ENCODE measurements at regions not wholly inside any gene's neighbourhood (a gene's known extent, or its start where the extent isn't known, plus 50 kb on each side); places are given as distances from the start of the nearest gene placed in this dataset.

GRCh38 chr21:35635261-35635660 lies 425.1 kb downstream of the SETD4 start:
- Histone ChIP-seq H3K27ac (ENCODE audit: extremely low read depth, low read depth, low read length) (no peak overlapping the region), H3K4me1 (ENCODE audit: control insufficient read depth, insufficient read depth, low read length) (no peaks in the 10 kb centered on the region), H3K36me3 (ENCODE audit: control insufficient read depth in 2 of 2, insufficient read depth in 1 of 2, low read length in 2 of 2) (no peaks in the 10 kb centered on the region), H3K9me3 (ENCODE audit: control insufficient read depth, insufficient read depth, low read depth, low read length) (no peaks in the 10 kb centered on the region), H3K4me3 (ENCODE audit: low read depth, low read length) (no peak overlapping the region)
- ChIA-PET POLR2A (no interaction called here), CTCF (no interaction called here)
- peak; percentile 31; the same call in 1 of the 2 replicates for TF ChIP-seq ATF2 (tag by site-specific recombination; IDR thresholded peaks at IDR 0.05; ENCODE audit: low read depth)
- peak; percentile 72; the same call in 1 of the 2 replicates for TF ChIP-seq ZNF184 (tag by site-specific recombination; IDR thresholded peaks at IDR 0.05)
- TF ChIP-seq ZNF548 (tag by site-specific recombination; IDR thresholded peaks at IDR 0.05), result no peak
- 0 out of 2 replicates have a peak, but pooled peaks have one; percentile 21 for TF ChIP-seq ZNF660 (tag by site-specific recombination; IDR thresholded peaks at IDR 0.05)
- peak; percentile 19; the same call in 1 of the 2 replicates for TF ChIP-seq SP7 (tag by site-specific recombination; IDR thresholded peaks at IDR 0.05)
- TF ChIP-seq RBAK (tag by site-specific recombination; IDR thresholded peaks at IDR 0.05), result no peak
- peak; percentile 22; the same call in 1 of the 2 replicates for TF ChIP-seq ZNF629 (tag by site-specific recombination; IDR thresholded peaks at IDR 0.05)
- peak; percentile 47; the same call in 1 of the 2 replicates for TF ChIP-seq ZBTB21 (tag by site-specific recombination; IDR thresholded peaks at IDR 0.05)

GRCh38 chr21:35633501-35633900 lies 426.8 kb downstream of the SETD4 start:
- no peaks in the 10 kb centered on the region for H3K9me3 ChIP-seq (ENCODE audit: control insufficient read depth, insufficient read depth, low read depth, low read length)
- H3K4me1 ChIP-seq (ENCODE audit: control insufficient read depth, insufficient read depth, low read length), result no peaks in the 10 kb centered on the region
- CTCF ChIA-PET, result no interaction called here
- TF ChIP-seq TCF7L2 (IDR thresholded peaks at IDR 0.05; ENCODE audit: borderline replicate concordance, low read depth, low read length), result no peak
- no peak for TF ChIP-seq ZNF155 (tag by site-specific recombination; IDR thresholded peaks at IDR 0.05)
- H3K36me3 ChIP-seq (ENCODE audit: control insufficient read depth in 2 of 2, insufficient read depth in 1 of 2, low read length in 2 of 2), result no peaks in the 10 kb centered on the region
- POLR2A ChIA-PET, result no interaction called here
- no peak overlapping the region for H3K4me3 ChIP-seq (ENCODE audit: low read depth, low read length)
- H3K27ac ChIP-seq (ENCODE audit: extremely low read depth, low read depth, low read length), result no peak overlapping the region

- TF ChIP-seq KLF1 (tag by site-specific recombination; IDR thresholded peaks at IDR 0.05), result no peak
- no peak for TF ChIP-seq ZSCAN4 (tag by site-specific recombination; IDR thresholded peaks at IDR 0.05)
- TF ChIP-seq ZNF692 (tag by site-specific recombination; IDR thresholded peaks at IDR 0.05), result no peak
- no peak for TF ChIP-seq ZNF514 (tag by site-specific recombination; IDR thresholded peaks at IDR 0.05)
- no peak for TF ChIP-seq ZNF777 (tag by site-specific recombination; IDR thresholded peaks at IDR 0.05; ENCODE audit: borderline replicate concordance)
- TF ChIP-seq PATZ1 (tag by site-specific recombination; IDR thresholded peaks at IDR 0.05), result no peak
- TF ChIP-seq IKZF3 (tag by site-specific recombination; IDR thresholded peaks at IDR 0.05), result no peak
- peak; percentile 48; the same call in 1 of the 2 replicates for TF ChIP-seq SCRT2 (tag by site-specific recombination; IDR thresholded peaks at IDR 0.05)
- POLR2A ChIA-PET, result no interaction called here
- no peaks in the 10 kb centered on the region for H3K9me3 ChIP-seq (ENCODE audit: control insufficient read depth, insufficient read depth, low read depth, low read length)
- H3K4me3 ChIP-seq (ENCODE audit: low read depth, low read length), result no peak overlapping the region
- H3K4me1 ChIP-seq (ENCODE audit: control insufficient read depth, insufficient read depth, low read length), result no peaks in the 10 kb centered on the region
- no peak overlapping the region for H3K27ac ChIP-seq (ENCODE audit: extremely low read depth, low read depth, low read length)
- H3K36me3 ChIP-seq (ENCODE audit: control insufficient read depth in 2 of 2, insufficient read depth in 1 of 2, low read length in 2 of 2), result no peaks in the 10 kb centered on the region
- CTCF ChIA-PET, result no interaction called here
These were observed 427.6 kb downstream of the SETD4 start for GRCh38 chr21:35632711-35633110.

Measured in HEK293 (cell line).